Caco-2 (cell line): ENCODE measurements at regions not wholly inside any gene's neighbourhood (a gene's known extent, or its start where the extent isn't known, plus 50 kb on each side); places are given as distances from the start of the nearest gene placed in this dataset.

Source experiments
- BruUV-seq: library from RNA; stranded (reverse); fragments of 400-500 nt; replicated peaks from 2 replicates; lab custom pipeline; 2021; lab: Mats Ljungman, UMichigan
- CTCF ChIA-PET: fragments of 300-600 bp; sonication (Branson Sonifier 250); formaldehyde crosslinking; loops from one replicate; lab custom pipeline; 2022; ENCODE audit warnings: antibody characterized with exemption; lab: Charles Lee
- POLR2A ChIA-PET: fragments of 300-600 bp; sonication (Branson Sonifier 250); formaldehyde crosslinking; loops from one replicate; lab custom pipeline; 2022; ENCODE audit warnings: antibody characterized with exemption; lab: Charles Lee
- DNase-seq, 2 experiments: peaks; one replicate each; pipeline versions ENCODE4 v3.0.0 to v3.0.0-alpha.2; 2020 to 2022
- H3K27me3 ChIP-seq: replicated peaks from 2 replicates; pipeline ENCODE4 v1.6.0; 2011; ENCODE audit warnings: low read length; ENCODE audit not compliant: control insufficient read depth, insufficient read depth
- H3K36me3 ChIP-seq: 2 replicates; pipeline ENCODE4 v1.5.1; 2011; ENCODE audit warnings: low read length; ENCODE audit not compliant: control insufficient read depth, insufficient read depth
- H3K4me1 ChIP-seq: fragments of 250-450 bp; sonication (Bioruptor Pico); 2 replicates; pipeline ENCODE4 v1.5.1; 2020; ENCODE audit warnings: mild to moderate bottlenecking
- H3K4me3 ChIP-seq: 2 replicates; pipeline ENCODE4 v1.5.1; 2011; ENCODE audit warnings: low read depth, mild to moderate bottlenecking, control low read depth, low read length
- H3K9me3 ChIP-seq: fragments of 250-450 bp; sonication (Bioruptor Pico); 2 replicates; pipeline ENCODE4 v1.5.1; 2020; ENCODE audit warnings: mild to moderate bottlenecking, moderate library complexity
- H3K27ac Mint-ChIP-seq: one replicate; pipeline ENCODE4 v1.8.0; 2022; ENCODE audit warnings: mixed read lengths; ENCODE audit not compliant: unreplicated experiment
- H3K27me3 Mint-ChIP-seq: one replicate; pipeline ENCODE4 v1.8.0; 2022; ENCODE audit warnings: mixed read lengths; ENCODE audit not compliant: insufficient read depth, unreplicated experiment
- H3K36me3 Mint-ChIP-seq: one replicate; pipeline ENCODE4 v1.8.0; 2022; ENCODE audit warnings: mild to moderate bottlenecking, mixed read lengths; ENCODE audit not compliant: insufficient read depth, unreplicated experiment
- H3K4me1 Mint-ChIP-seq: one replicate; pipeline ENCODE4 v1.8.0; 2022; ENCODE audit warnings: low read depth, mixed read lengths; ENCODE audit not compliant: unreplicated experiment
- H3K4me3 Mint-ChIP-seq: one replicate; pipeline ENCODE4 v1.8.0; 2022; ENCODE audit warnings: mild to moderate bottlenecking, moderate library complexity, mixed read lengths; ENCODE audit not compliant: unreplicated experiment
- H3K9me3 Mint-ChIP-seq: one replicate; pipeline ENCODE4 v1.8.0; 2022; ENCODE audit warnings: mixed read lengths; ENCODE audit not compliant: unreplicated experiment
- intact Hi-C: fragments of 100-400 bp; cut with micrococcal nuclease; formaldehyde crosslinking; loops from one replicate; pipeline ENCODE4 v1.10.0; 2022; ENCODE audit not compliant: unreplicated experiment
- TF ChIP-seq, protein P1 (sequence below), 2 experiments: fragments of 200-600 bp in 1 of 2; IDR thresholded peaks; 1 replicate in 1 of 2; 2 replicates in 1 of 2; pipeline versions ENCODE4 v1.5.1 to v1.8.0; 2011 to 2022; ENCODE audit warnings: antibody characterized with exemption in 1 of 2, control low read depth in 1 of 2, inconsistent platforms in 1 of 2, low read depth in 1 of 2, low read length in 1 of 2, mild to moderate bottlenecking in 1 of 2, moderate library complexity in 1 of 2; ENCODE audit not compliant: insufficient read depth in 1 of 2, severe bottlenecking in 1 of 2, unreplicated experiment in 1 of 2

DNA sequence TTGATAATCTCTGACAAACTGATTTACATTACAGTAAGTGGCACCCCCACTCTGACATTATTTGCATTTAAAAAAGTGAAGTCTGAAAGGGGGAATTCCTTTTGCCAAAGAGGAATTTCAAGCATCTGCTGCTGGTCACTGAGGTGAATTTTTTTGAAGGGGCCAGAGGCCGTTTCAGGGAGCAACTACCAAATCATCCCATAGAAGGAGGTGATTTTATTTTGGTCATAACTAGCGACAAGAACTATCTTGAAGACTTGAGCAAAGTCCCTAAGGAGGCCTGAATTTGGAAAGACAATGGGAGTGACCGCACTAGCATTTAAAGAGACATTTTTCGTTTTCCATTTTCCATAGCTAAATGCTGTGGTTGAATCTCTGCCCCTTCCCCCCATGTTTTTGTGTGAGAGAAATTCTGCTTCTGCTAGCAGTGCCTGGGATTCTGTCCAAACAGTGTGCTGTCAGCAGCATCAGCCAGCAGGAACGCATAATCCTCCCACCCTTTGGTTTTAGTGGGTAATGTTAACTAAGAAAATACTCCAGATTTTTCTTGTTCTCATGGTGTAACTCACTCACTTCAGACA, 110.1 kb upstream of the MED14 start:
- Histone ChIP-seq H3K27me3 (no peaks in the 10 kb centered on the region), H3K9me3 (peaks cover 8% of the 10 kb centered on the region; the same call in 1 of the 2 replicates), H3K4me1 (peaks cover 19% of the 10 kb centered on the region), H3K36me3 (no peaks in the 10 kb centered on the region), H3K4me3 (no peak overlapping the region)
- DNase-seq, result peak; percentile 24 to 49
- ChIA-PET POLR2A (no interaction called here), CTCF (no interaction called here)
- peaks cover 7% of the 10 kb centered on the region for H3K4me1 Mint-ChIP-seq
- peaks cover 26% of the 10 kb centered on the region for H3K9me3 Mint-ChIP-seq
- TF ChIP-seq, protein P1, sequence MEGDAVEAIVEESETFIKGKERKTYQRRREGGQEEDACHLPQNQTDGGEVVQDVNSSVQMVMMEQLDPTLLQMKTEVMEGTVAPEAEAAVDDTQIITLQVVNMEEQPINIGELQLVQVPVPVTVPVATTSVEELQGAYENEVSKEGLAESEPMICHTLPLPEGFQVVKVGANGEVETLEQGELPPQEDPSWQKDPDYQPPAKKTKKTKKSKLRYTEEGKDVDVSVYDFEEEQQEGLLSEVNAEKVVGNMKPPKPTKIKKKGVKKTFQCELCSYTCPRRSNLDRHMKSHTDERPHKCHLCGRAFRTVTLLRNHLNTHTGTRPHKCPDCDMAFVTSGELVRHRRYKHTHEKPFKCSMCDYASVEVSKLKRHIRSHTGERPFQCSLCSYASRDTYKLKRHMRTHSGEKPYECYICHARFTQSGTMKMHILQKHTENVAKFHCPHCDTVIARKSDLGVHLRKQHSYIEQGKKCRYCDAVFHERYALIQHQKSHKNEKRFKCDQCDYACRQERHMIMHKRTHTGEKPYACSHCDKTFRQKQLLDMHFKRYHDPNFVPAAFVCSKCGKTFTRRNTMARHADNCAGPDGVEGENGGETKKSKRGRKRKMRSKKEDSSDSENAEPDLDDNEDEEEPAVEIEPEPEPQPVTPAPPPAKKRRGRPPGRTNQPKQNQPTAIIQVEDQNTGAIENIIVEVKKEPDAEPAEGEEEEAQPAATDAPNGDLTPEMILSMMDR (IDR thresholded peaks at IDR 0.05; ENCODE audit: insufficient read depth in 1 of 2, low read depth in 1 of 2, low read length in 1 of 2, severe bottlenecking in 1 of 2, unreplicated experiment in 1 of 2), result no peak
- peak overlapping the region; percentile 75 for H3K27ac Mint-ChIP-seq
- no peaks in the 10 kb centered on the region for H3K27me3 Mint-ChIP-seq
- intact Hi-C loops, result no loop called here
- H3K36me3 Mint-ChIP-seq, result peaks cover 6% of the 10 kb centered on the region
- peak overlapping the region; percentile 16 for H3K4me3 Mint-ChIP-seq
- TSS peak; percentile 78 for BruUV-seq

DNA sequence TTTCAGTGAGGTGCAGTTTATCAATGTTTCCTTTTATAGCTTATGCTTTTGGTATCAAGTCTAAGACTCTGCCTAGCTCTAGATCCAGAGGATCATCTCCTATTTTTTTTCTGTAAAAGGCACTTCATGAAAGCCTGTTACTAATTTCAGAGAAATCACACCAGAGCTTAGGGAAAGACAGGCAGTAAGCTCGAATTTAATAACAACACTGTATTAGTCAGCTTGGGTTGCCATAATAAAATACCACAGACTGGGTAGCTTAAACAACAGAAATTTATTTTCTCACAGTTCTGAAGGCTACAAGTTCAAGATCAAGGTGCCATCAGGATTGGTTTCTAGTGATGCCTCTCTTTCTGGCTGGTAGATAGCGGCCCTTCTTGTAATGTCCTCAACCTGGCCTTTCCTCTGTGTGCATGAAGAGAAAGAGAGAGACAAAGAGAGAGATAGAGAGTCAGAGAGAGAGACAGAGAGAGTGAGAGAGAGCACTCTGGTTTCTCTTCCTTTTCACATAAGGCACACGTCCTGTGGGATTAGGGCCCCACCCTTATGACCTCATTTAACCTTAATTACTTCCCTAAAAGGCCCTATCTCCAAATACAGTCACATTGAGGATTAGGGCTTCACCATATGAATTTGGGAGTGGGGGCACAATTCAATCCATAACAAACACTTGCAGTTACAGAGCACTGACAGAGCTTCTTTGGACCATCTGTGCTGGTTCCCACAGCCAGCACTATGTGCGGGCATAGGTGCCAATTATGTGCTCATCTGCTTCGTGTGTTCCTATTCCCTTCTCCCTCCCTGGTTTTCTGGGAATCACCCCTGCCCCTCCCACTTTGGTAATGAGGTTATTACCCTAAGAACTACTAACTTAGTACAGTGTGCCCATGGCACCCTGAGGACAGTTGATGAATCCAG, 114.8 kb upstream of the MED14 start:
- no peak for DNase-seq
- no peaks in the 10 kb centered on the region for H3K9me3 ChIP-seq
- POLR2A ChIA-PET, result no interaction called here
- no peaks in the 10 kb centered on the region for H3K27me3 ChIP-seq
- peaks cover 13% of the 10 kb centered on the region for H3K4me1 ChIP-seq
- no peaks in the 10 kb centered on the region for H3K36me3 ChIP-seq
- Mint-ChIP-seq H3K27ac (no peak overlapping the region), H3K27me3 (no peaks in the 10 kb centered on the region), H3K36me3 (no peaks in the 10 kb centered on the region), H3K9me3 (peaks cover under 1% of the 10 kb centered on the region), H3K4me3 (no peak overlapping the region), H3K4me1 (peaks cover under 1% of the 10 kb centered on the region)
- CTCF ChIA-PET, result no interaction called here
- intact Hi-C loops, result no loop called here
- H3K4me3 ChIP-seq, result no peak overlapping the region
- BruUV-seq, result no TSS peak
- TF ChIP-seq, protein P1 (IDR thresholded peaks at IDR 0.05; ENCODE audit: insufficient read depth in 1 of 2, low read depth in 1 of 2, low read length in 1 of 2, severe bottlenecking in 1 of 2, unreplicated experiment in 1 of 2), result no peak

DNA sequence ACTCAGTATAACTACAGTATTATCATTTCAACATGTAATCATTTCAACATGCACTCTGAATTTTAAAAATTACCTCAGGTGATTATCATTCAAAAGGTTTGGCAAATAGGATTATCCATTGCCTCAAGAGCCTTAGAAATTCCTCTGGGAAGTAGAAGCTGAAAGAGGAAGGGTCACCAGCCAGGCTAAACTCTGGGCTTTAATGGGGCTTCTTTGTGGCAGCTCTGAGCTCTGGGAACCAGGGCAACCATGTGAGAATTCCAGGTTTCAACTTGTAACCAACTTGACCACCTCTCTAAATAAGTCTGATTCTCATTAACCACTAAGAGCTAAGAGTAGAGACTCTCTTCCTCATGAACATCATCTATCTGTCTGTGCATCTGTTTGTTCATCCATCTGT, 117.2 kb upstream of the MED14 start:
- CTCF ChIA-PET, result no interaction called here
- POLR2A ChIA-PET, result no interaction called here
- H3K4me1 Mint-ChIP-seq, result no peaks in the 10 kb centered on the region

More for the DNA sequence above, 117.2 kb upstream of the MED14 start:
- H3K9me3 ChIP-seq, result no peaks in the 10 kb centered on the region
- Mint-ChIP-seq H3K27ac (no peak overlapping the region), H3K4me3 (no peak overlapping the region), H3K27me3 (no peaks in the 10 kb centered on the region), H3K9me3 (no peaks in the 10 kb centered on the region), H3K36me3 (no peaks in the 10 kb centered on the region)
- no peak overlapping the region for H3K4me3 ChIP-seq
- BruUV-seq, result no TSS peak
- H3K4me1 ChIP-seq, result no peaks in the 10 kb centered on the region
- H3K27me3 ChIP-seq, result no peaks in the 10 kb centered on the region
- H3K36me3 ChIP-seq, result no peaks in the 10 kb centered on the region
- DNase-seq, result no peak
- intact Hi-C loops, result no loop called here
- TF ChIP-seq, protein P1 (IDR thresholded peaks at IDR 0.05; ENCODE audit: insufficient read depth in 1 of 2, low read depth in 1 of 2, low read length in 1 of 2, severe bottlenecking in 1 of 2, unreplicated experiment in 1 of 2), result no peak
